KOPT-K1 (cell line): ENCODE measurements at regions not wholly inside any gene's neighbourhood (a gene's known extent, or its start where the extent isn't known, plus 50 kb on each side); places are given as distances from the start of the nearest gene placed in this dataset.
"Not testable (repeated sequence)": the region's sequence is repeated elsewhere in the genome, so short reads cannot be mapped to it uniquely, and the experiment has no call there.

Source experiments
- H3K27ac ChIP-seq: fragments of 200-600 bp; sonication (generic); 2 replicates; pipeline ENCODE4 v1.5.1; 2016; ENCODE audit warnings: antibody characterized with exemption, mild to moderate bottlenecking, low read depth, low read length; ENCODE audit not compliant: poor library complexity, severe bottlenecking
- H3K36me3 ChIP-seq: fragments of 200-600 bp; sonication (generic); 2 replicates; pipeline ENCODE4 v1.5.1; 2017; ENCODE audit warnings: antibody characterized with exemption, mild to moderate bottlenecking, low read length, moderate library complexity; ENCODE audit not compliant: insufficient read depth
- H3K9me3 ChIP-seq: fragments of 200-600 bp; sonication (generic); 2 replicates; pipeline ENCODE4 v1.5.1; 2017; ENCODE audit warnings: antibody characterized with exemption, low read length, mild to moderate bottlenecking; ENCODE audit not compliant: insufficient read depth, poor library complexity, severe bottlenecking

DNA sequence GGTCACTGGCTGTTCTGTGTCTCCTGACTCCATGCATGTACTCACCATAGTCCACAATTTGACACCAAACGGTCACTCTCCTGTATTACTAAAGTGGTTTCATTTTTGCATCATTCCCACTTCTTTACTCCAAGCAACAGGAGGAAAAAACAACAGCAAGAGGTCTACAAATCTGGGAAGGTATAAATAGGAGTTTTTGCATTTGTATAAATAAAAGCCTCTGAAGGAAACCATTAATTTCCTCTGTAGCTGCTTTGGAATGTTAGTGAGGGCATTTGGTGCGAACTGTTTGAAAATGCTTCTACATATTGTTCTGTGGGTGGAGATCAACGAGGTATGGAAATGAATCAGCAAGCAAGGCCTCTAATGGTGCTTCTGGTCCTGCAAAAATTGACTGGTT is 148.5 kb upstream of the DLX2 start:
- H3K9me3 ChIP-seq, result no peaks in the 10 kb centered on the region
- H3K36me3 ChIP-seq, result no peaks in the 10 kb centered on the region
- no peak overlapping the region for H3K27ac ChIP-seq

DNA sequence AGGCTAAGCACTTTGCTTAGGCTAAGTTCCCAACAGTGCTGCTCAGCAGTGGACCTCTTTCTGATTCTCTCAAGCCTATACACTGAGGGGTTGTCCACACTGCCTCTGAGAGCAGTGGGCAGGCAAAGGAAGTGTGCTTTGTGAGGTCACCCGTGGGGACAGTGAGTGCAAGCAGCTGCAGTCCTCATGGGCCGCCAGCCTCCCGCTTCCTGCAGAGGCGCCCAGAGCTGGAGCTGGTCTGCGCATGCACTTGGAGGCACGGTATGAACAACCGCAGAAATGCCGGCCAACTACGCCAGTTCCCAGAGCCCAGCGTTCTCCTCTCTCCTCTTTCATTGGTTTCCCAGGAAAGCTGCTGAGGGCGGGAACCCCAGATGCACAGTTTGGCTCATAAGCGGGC is 149.5 kb upstream of the DLX2 start:
- Histone ChIP-seq H3K9me3 (no peaks in the 10 kb centered on the region), H3K27ac (no peak overlapping the region), H3K36me3 (no peaks in the 10 kb centered on the region)

DNA sequence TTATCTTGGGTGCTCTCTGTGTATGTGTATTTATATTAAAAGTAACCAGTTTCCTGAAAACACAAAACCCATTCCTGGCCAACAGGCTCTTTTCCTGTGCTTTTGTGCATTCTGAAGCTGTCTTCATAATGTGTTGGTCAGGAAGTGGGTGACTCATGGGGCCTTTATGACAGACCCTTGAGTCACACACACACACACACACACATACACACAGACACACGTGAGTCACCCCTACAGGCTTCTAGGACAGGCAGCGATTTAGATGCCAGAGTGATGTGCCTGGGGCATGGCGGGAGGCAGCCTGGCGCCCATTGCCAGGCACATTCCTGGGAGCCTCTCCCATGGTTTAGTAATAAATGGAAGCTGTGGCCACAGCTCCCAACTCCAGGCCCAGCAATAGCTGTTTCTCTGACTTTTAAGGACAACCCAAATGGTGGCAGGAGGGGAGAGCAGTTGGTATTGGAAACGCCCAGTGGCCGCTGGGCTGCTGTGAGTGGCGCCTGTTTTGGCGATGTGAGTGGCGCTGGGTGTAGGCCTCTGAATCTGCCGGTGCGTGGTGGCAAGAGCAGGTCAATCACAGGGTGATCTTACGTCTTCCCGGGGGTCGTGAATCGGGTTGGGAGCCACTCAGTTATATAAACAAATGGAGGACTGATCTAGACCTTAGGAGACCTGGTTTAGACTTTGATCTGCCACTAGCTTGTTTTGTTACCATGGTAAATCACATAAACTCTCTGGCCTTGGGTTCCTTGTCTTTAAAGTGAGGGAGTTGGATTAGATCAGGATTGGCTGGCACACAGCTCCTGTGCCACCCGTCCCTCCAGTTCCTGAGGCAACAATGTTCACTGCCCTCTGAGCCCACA is 150.7 kb upstream of the DLX2 start:
- Histone ChIP-seq H3K9me3 (no peaks in the 10 kb centered on the region), H3K27ac (no peak overlapping the region), H3K36me3 (no peaks in the 10 kb centered on the region)

DNA sequence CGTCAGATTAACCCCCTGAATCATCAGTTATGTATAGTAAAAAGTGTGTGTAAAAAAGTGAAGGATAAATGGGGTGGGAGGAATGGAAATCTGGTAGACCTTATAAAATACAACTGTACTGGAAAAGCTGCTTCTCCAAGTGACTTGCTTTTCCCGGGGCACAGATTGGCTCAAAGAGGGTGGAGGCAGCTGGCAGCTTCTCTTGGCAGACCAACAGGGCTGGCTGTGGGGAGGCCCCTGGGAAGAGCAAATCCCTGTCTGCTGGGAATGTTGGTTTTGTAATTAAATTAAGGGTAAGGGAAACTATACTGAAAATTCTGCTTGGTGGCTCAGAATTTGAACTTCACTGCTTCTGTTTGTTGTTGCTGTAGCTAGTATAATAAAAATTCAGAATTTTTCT is 154.2 kb upstream of the DLX2 start:
- Histone ChIP-seq H3K36me3 (no peaks in the 10 kb centered on the region), H3K9me3 (no peaks in the 10 kb centered on the region), H3K27ac (no peak overlapping the region)

DNA sequence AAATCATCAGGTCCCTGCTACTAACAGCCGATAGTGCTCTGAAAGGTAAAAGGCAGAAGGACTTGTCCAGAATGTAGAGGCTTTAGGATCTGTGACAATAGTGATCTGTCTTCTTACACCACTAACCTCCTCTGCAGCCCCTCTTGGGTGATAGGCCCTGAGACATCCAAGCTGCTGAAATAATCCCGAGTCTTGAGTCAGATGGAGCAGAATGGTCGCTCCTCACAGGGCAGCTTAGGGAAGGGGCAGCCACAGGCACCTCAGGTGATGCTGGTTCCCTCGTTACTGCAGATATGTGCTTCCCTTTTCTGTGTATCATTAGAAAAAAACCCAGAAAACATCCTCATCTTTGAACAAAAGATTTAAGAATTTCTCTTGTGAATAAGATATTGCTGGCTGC is 157.1 kb upstream of the DLX2 start:
- H3K36me3 ChIP-seq, result no peaks in the 10 kb centered on the region
- no peaks in the 10 kb centered on the region for H3K9me3 ChIP-seq
- H3K27ac ChIP-seq, result no peak overlapping the region

DNA sequence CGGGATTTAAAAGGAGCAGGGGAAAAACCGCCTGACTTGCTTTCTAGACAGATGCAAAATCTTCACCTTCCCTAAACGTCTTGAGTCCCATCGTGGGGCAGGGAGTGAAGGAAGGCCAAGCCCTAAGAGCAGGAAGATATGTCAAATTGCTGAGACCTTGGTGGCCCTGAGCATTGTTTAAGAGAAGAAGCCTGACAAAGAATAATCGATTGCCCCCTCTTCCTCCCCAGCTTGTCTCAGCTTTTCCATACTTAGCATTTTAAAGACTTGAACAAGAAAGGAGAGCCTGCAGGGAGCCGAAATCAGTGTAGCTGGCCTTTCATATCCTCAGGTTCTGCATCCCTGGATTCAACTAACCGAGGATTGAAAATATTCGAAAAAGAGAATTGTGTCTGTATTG is 157.6 kb upstream of the DLX2 start:
- no peaks in the 10 kb centered on the region for H3K36me3 ChIP-seq
- H3K9me3 ChIP-seq, result no peaks in the 10 kb centered on the region
- H3K27ac ChIP-seq, result no peak overlapping the region

DNA sequence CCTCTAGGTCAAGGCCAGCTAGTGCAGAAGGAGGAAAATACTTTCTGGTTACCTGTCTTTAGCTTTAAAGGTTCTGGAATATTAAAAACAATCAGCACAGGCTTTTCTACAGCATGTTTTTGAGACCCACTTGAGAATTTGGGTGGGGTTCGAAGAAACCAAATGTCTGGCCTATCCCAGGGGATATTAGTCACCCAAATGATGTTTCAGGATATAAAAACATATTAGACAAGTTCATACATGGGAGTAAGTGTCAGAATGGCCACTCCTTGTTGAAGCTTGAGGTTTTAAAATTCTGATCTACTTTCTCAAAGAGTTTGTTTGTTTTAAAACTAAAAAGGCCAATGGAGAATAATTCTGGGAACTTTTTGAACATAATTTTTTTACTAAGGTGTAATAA is 158.6 kb upstream of the DLX2 start:
- Histone ChIP-seq H3K27ac (no peak overlapping the region), H3K9me3 (no peaks in the 10 kb centered on the region)

DNA sequence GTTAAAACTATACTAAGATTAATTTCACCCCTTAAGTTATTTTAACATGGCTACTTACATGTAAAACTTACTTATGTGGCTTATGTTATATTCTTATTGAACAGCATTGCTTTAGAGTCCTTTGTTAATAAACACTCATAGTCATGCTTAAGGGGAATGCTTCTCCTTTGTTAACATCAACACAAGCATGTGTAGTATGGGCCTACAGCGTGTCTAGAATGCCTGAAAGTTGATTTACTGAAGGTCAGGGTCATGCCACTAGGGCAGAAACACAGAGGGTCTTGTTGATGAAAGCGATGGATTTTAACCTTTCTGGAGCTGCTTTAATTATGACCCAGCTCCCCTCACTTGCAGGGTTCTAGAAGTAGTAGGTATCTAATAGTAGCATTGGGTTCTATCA is 159.8 kb upstream of the DLX2 start:
- no peak overlapping the region for H3K27ac ChIP-seq
- no peaks in the 10 kb centered on the region for H3K9me3 ChIP-seq

More for the DNA sequence above, 158.6 kb upstream of the DLX2 start:
- H3K36me3 ChIP-seq, result no peaks in the 10 kb centered on the region

DNA sequence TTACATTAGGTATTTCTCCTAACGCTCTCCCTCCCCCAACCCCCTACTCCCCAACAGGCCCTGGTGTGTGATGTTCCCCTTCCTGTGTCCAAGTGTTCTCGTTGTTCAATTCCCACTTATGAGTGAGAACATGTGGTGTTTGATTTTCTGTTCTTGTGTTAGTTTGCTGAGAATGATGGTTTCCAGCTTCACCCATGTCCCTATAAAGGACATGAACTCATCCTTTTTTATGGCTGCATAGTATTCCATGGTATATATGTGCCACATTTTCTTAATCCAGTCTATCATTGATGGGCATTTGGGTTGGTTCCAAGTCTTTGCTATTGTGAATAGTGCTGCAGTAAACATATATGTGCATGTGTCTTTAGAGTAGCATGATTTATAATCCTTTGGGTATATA is 162.1 kb upstream of the DLX2 start:
- not testable (repeated sequence) for H3K9me3 ChIP-seq, H3K27ac ChIP-seq, H3K36me3 ChIP-seq

More for the DNA sequence above, 159.8 kb upstream of the DLX2 start:
- H3K36me3 ChIP-seq, result no peaks in the 10 kb centered on the region

DNA sequence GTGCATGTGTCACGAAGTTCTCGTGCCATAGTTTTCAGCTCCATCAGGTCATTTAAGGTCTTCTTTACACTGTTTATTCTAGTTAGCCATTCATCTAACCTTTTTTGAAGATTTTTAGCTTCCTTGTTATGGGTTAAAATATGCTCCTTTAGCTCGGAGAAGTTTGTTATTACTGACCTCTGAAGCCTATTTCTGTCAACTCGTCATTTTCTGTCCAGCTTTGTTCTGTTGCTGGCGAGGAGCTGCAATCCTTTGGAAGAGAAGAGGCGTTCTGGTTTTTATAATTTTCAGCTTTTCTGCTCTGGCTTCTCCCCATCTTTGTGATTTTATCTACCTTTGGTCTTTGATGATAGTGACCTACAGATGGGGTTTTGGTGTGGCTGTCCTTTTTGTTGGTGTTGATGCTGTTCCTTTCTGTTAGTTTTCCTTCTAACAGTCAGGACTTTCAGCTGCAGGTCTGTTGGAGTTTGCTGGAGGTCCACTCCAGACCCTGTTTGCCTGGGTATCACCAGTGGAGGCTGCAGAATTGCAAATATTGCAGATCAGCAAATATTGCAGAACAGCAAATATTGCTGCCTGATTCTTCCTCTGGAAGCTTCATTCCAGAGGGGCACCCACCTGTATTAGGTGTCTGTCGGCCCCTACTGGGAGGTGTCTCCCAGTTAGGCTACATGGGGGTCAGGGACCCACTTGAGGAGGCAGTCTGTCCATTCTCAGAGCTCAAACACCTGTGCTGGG is 157.7 kb upstream of the ITGA6 start:
- H3K27ac ChIP-seq, result peak overlapping the region; percentile 32
- H3K9me3 ChIP-seq, H3K36me3 ChIP-seq: not testable (repeated sequence)

DNA sequence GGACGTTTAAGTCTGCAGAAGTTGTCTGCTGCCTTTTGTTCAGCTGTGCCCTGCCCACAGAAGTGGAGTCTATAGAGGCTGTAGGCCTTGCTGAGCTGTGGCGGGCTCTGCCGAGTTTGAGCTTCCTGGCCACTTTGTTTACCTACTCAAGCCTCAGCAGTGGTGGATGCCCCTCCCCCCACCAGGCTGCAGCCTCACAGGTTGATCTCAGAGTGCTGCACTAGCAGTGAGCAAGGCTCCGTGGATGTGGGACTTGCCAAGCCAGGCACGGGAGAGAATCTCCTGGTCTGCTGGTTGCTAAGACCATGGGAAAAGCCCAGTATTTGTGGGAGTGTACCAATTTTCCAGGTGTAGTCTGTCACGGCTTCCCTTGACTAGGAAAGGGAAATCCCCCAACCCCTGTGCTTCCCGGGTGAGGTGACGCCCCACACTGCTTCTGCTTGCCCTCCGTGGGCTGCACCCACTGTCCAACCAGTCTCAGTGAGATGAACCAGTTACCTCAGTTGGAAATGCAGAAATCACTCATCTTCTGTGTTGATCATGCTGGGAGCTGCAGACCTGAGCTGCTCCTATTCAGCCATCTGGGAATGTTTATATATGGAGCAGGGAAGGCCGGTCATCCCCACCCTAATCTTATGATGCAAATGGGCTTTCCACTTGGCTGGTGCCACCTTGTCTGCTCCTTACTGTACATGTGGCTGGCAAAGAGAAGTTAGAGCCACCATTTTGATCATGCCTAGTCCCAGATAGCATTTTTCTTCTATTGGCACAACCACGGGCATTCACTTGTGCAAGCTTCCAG is 156.9 kb upstream of the ITGA6 start:
- Histone ChIP-seq H3K9me3 (peaks cover 5% of the 10 kb centered on the region), H3K27ac (peak overlapping the region; percentile 32), H3K36me3 (no peaks in the 10 kb centered on the region)

DNA sequence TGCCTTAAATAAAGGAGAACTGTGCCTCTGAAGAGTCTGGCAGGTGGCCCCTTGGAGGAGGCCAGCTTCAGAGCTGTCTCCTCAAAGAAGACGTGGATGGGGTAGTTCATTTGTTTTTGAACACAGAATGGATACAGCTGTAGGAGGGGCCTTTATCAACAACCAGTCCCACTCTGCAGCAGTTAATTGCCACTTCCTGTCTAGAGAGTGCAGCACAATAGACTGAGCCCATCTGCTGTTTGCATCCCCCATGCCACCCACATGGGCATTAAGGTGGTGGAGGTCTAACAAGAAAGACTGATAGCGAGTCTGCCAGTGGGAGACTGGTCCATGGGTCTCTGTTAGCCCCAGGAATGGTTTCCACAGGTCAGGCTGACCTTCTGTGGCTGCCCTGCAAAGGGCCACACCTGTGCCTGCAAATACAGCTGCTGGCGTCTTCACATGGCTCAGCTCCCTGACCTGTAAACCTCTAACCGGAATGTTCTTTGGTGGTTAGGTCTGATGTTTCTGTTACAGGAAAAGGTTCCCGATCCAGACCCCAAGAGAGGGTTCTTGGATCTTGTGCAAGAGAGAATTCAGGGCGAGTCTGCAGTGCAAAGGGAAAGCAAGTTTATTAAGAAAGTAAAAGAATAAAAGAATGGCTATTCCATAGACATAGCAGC is 153.3 kb upstream of the ITGA6 start:
- H3K9me3 ChIP-seq, result peaks cover 15% of the 10 kb centered on the region

DNA sequence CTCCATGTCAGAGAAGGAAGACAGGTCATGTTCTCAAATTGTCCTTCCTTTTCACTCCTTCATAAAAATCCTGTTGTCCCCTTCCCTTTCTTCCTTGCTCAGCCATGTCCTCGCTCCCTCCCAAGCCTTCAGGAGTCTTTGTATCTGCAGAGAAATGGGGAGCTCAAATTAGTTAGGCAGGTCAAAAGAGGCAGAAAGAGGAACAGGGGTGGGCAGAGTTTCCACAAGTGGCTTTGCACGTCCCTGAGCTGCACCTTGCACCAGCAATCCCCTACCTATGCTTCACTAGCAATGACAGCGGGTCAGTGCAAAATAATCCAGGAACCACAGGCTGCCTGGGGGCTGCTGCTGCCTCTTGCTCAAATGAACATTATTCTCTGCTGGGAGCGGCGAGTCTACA is 152.1 kb upstream of the ITGA6 start:
- Histone ChIP-seq H3K36me3 (no peaks in the 10 kb centered on the region), H3K27ac (no peak overlapping the region), H3K9me3 (peaks cover 15% of the 10 kb centered on the region)

More for the DNA sequence above, 153.3 kb upstream of the ITGA6 start:
- no peaks in the 10 kb centered on the region for H3K36me3 ChIP-seq
- peak overlapping the region; percentile 78 for H3K27ac ChIP-seq

DNA sequence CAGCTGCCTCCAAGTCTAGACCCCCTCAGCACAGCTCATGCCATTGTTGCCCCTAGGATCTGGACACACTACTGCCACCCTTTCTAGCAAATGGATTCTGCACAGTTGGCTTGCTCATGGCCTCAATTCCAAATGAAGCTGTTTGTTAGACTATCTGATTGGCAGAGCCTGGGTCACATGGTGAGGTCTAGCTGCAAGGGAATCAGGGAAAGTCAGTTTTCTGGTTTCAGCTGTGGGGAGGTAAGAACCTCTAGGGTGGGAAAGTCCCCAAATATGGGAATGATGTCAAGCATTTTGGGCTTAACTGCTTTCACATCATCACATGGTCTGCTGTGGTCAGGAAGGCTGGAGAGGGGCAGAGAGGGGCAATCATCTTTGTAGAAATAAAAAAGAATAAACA is 150.4 kb upstream of the ITGA6 start:
- no peaks in the 10 kb centered on the region for H3K36me3 ChIP-seq
- H3K9me3 ChIP-seq, result peaks cover 15% of the 10 kb centered on the region
- H3K27ac ChIP-seq, result no peak overlapping the region

DNA sequence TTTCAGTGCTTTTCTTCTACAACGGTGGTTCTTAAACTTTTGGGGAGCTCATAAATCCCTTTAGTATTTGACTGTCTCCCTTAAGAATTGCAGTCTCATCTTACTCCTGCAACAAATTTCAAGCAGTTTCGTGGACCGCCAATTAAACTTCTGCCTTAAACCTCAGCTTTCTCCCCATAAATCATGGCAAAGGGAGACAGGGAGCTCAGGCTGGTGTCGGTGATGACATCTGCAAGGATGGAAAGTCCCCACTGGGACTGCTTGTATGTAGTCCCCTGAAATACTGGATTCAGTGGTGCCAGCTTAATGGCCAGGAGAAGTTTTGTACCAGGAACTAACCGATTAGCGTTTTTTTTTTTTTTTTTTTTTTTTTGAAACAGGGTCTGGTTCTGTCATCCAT is 148.7 kb upstream of the ITGA6 start:
- Histone ChIP-seq H3K27ac (no peak overlapping the region), H3K36me3 (no peaks in the 10 kb centered on the region), H3K9me3 (peaks cover 10% of the 10 kb centered on the region)
